HEK293T (cell line): ENCODE measurements at regions not wholly inside any gene's neighbourhood (a gene's known extent, or its start where the extent isn't known, plus 50 kb on each side); places are given as distances from the start of the nearest gene placed in this dataset.

ENCODE experiments used
- CTCF ChIA-PET: fragments of 350-600 bp; formaldehyde crosslinking; extraction: SDS; loops from one replicate; lab custom pipeline; 2021; ENCODE audit warnings: antibody characterized with exemption, inconsistent platforms; lab: Yijun Ruan, JAX
- POLR2A ChIA-PET: fragments of 350-600 bp; formaldehyde crosslinking; extraction: SDS; loops from one replicate; lab custom pipeline; 2020; ENCODE audit warnings: antibody characterized with exemption, inconsistent platforms; lab: Yijun Ruan, JAX
- DNase-seq: peaks from one replicate; pipeline ENCODE4 v3.0.0; 2012; ENCODE audit warnings: mixed read lengths; ENCODE audit errors: extremely low spot score
- ARNT ChIP-seq: fragments of 450-650 bp; IDR thresholded peaks from 2 replicates; pipeline ENCODE4 v1.6.1; 2017; ENCODE audit warnings: mild to moderate bottlenecking
- BHLHE40 ChIP-seq: fragments of 450-650 bp; IDR thresholded peaks from 2 replicates; pipeline ENCODE4 v1.6.1; 2016; ENCODE audit warnings: mild to moderate bottlenecking, moderate library complexity, borderline replicate concordance
- CTBP1 ChIP-seq: fragments of 450-650 bp; IDR thresholded peaks from 2 replicates; pipeline ENCODE4 v1.6.1; 2016; ENCODE audit warnings: borderline replicate concordance
- ELF4 ChIP-seq: fragments of 450-650 bp; IDR thresholded peaks from 2 replicates; pipeline ENCODE4 v1.6.1; 2017; ENCODE audit warnings: antibody characterized with exemption
- FOXA1 ChIP-seq: fragments of 450-650 bp; IDR thresholded peaks from 2 replicates; pipeline ENCODE4 v1.6.1; 2016; ENCODE audit warnings: mild to moderate bottlenecking
- FOXK2 ChIP-seq: fragments of 450-650 bp; IDR thresholded peaks from 2 replicates; pipeline ENCODE4 v1.6.1; 2016; ENCODE audit warnings: mild to moderate bottlenecking
- FOXM1 ChIP-seq: fragments of 450-650 bp; IDR thresholded peaks from 2 replicates; pipeline ENCODE4 v1.6.1; 2017; ENCODE audit warnings: mild to moderate bottlenecking, borderline replicate concordance
- HDGF ChIP-seq: fragments of 450-650 bp; IDR thresholded peaks from 2 replicates; pipeline ENCODE4 v1.6.1; 2017; ENCODE audit warnings: antibody characterized with exemption, borderline replicate concordance
- L3MBTL2 ChIP-seq: fragments of 450-650 bp; conservative IDR thresholded peaks from 2 replicates; pipeline ENCODE4 v1.6.1; 2016; ENCODE audit warnings: mild to moderate bottlenecking
- LEF1 ChIP-seq: fragments of 450-650 bp; IDR thresholded peaks from 2 replicates; pipeline ENCODE4 v1.6.1; 2017; ENCODE audit warnings: mild to moderate bottlenecking, borderline replicate concordance
- NFRKB ChIP-seq: fragments of 450-650 bp; IDR thresholded peaks from 2 replicates; pipeline ENCODE4 v1.6.1; 2016; ENCODE audit warnings: mild to moderate bottlenecking, moderate library complexity
- PKNOX1 ChIP-seq: fragments of 450-650 bp; IDR thresholded peaks from 2 replicates; pipeline ENCODE4 v1.6.1; 2016
- SP1 ChIP-seq: fragments of 450-650 bp; IDR thresholded peaks from 2 replicates; pipeline ENCODE4 v1.6.1; 2017
- SUZ12 ChIP-seq: fragments of 450-650 bp; IDR thresholded peaks from 2 replicates; pipeline ENCODE4 v1.6.1; 2016; ENCODE audit warnings: mild to moderate bottlenecking
- TARDBP ChIP-seq: fragments of 450-650 bp; IDR thresholded peaks from 2 replicates; pipeline ENCODE4 v1.6.1; 2016
- ZNF384 ChIP-seq: fragments of 450-650 bp; IDR thresholded peaks from 2 replicates; pipeline ENCODE4 v1.6.1; 2016

- DNase-seq, result no peak
- TF ChIP-seq FOXM1 (no peak), TARDBP (no peak), BHLHE40 (no peak), ARNT (no peak), FOXA1 (no peak), FOXK2 (no peak), CTBP1 (no peak), HDGF (no peak), ELF4 (no peak), ZNF384 (no peak), NFRKB (no peak), L3MBTL2 (no peak), PKNOX1 (no peak), LEF1 (no peak), SUZ12 (no peak), SP1 (no peak)
- ChIA-PET POLR2A (no interaction called here), CTCF (no interaction called here)
Measured at GRCh38 chr2:129229830-129230441, 749.5 kb upstream of the RAB6C start.

- POLR2A ChIA-PET, result no interaction called here
- CTCF ChIA-PET, result no interaction called here
- DNase-seq, result no peak
- TF ChIP-seq ELF4, result no peak
- no peak for TF ChIP-seq FOXK2
- no peak for TF ChIP-seq SP1
- TF ChIP-seq NFRKB, result no peak
- no peak for TF ChIP-seq SUZ12
Measured at GRCh38 chr2:129231924-129232323, 747.5 kb upstream of the RAB6C start.

GRCh38 chr2:129233166-129233565 lies 746.3 kb upstream of the RAB6C start:
- TF ChIP-seq CTBP1 (no peak), LEF1 (no peak), TARDBP (no peak), BHLHE40 (no peak), SUZ12 (no peak)
- ChIA-PET POLR2A (no interaction called here), CTCF (no interaction called here)
- no peak for DNase-seq

- CTCF ChIA-PET, result no interaction called here
- DNase-seq, result no peak
- POLR2A ChIA-PET, result no interaction called here
- TF ChIP-seq PKNOX1 (no peak), SUZ12 (no peak)
Measured at GRCh38 chr2:129233751-129234406, 745.6 kb upstream of the RAB6C start.

GRCh38 chr2:129236601-129237000 lies 742.9 kb upstream of the RAB6C start:
- TF ChIP-seq CTBP1 (no peak), TARDBP (no peak), ARNT (no peak)
- POLR2A ChIA-PET, result no interaction called here
- CTCF ChIA-PET, result no interaction called here
- no peak for DNase-seq

GRCh38 chr2:129237966-129238725 lies 741.3 kb upstream of the RAB6C start:
- TF ChIP-seq HDGF (no peak), ELF4 (no peak), TARDBP (no peak), SUZ12 (no peak), PKNOX1 (no peak), SP1 (no peak), FOXM1 (no peak), NFRKB (no peak), FOXA1 (no peak), LEF1 (no peak), FOXK2 (no peak), L3MBTL2 (no peak)
- ChIA-PET POLR2A (no interaction called here), CTCF (no interaction called here)
- no peak for DNase-seq

- CTCF ChIA-PET, result no interaction called here
- TF ChIP-seq TARDBP (no peak), NFRKB (no peak), LEF1 (no peak), FOXK2 (no peak), ELF4 (no peak), FOXM1 (no peak), SP1 (no peak), PKNOX1 (no peak), HDGF (no peak), L3MBTL2 (no peak), CTBP1 (no peak)
- no peak for DNase-seq
- POLR2A ChIA-PET, result no interaction called here
Measured at GRCh38 chr2:129239141-129239540, 740.3 kb upstream of the RAB6C start.
